ENCODE measurements at regions not wholly inside any gene's neighbourhood (a gene's known extent, or its start where the extent isn't known, plus 50 kb on each side); places are given as distances from the start of the nearest gene placed in this dataset.
"Not testable (repeated sequence)": the region's sequence is repeated elsewhere in the genome, so short reads cannot be mapped to it uniquely, and the experiment has no call there.

GRCh38 chr17:63189082-63189481 is 223.0 kb downstream of the TANC2 start:
- peak; percentile 23 for DNase-seq

- DNase-seq, result no peak
Measured at GRCh38 chr17:63189930-63190329, 223.9 kb downstream of the TANC2 start.

- DNase-seq, result no peak
Measured at GRCh38 chr17:63190821-63191370, 224.9 kb downstream of the TANC2 start.

GRCh38 chr17:63191610-63192009 is 225.6 kb downstream of the TANC2 start:
- DNase-seq, result no peak

DNA sequence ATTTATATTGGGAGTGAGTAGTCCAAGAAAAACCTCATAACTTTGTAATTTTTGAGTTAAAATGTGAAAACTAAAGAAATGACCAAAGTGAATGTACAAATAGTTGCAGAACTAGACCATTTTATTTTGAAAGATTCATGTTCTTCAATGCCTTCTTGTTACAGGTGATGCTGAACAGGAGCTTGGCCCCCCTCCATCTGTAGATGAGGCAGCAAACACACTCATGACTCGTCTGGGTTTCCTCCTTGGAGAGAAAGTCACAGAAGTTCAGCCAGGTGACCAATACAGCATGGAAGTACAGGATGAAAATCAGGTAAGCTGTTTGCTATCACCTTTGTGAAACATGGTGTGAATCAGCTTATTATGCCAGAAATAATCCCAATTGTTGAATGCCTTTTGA is 227.8 kb downstream of the TANC2 start:
- DNase-seq, result no peak

DNA sequence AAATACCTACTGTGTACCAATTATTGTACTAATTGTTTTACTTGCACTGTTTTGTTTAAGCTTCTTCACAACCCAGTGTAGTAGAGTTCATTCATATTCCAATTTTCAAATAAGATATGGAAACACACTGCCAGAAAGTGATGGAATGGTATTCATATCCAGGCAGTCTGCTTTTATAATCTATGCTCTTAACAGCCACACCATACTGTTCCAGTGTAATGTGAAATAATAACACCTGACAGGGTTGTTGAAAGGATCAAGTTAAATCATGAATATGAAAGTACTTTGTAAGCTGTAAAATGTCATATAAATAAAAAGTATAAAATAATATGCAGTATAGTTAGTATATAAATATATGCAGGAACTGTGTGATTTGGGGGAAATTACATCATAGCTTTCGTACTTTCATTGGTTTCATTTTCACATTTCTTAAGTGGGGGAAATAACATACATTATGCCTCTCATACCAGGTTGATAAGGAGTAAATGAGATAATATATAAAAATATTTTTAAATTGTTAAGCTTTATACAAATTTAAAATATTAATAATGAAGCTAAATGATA is 230.8 kb downstream of the TANC2 start:
- peak; percentile 68 for DNase-seq

DNA sequence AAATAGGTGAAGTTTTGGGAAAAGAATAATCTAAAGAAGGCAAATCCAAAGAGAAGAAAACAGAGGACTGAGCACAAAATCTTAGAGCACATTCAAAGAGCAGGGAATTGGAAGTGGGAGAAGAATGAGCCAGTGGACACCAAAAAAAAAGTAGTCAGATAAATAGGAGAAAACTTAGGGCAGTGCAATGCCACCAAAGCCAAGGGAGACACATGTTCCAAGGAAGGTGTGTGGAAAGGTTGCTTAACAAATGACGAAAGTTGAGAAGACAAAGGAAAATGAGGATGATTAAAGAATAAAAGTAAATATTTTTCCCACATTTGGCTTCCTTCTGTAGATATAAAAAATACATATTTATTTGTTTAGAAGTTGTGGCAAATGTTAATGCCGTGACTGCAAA is 237.6 kb downstream of the TANC2 start:
- no peak for DNase-seq

DNA sequence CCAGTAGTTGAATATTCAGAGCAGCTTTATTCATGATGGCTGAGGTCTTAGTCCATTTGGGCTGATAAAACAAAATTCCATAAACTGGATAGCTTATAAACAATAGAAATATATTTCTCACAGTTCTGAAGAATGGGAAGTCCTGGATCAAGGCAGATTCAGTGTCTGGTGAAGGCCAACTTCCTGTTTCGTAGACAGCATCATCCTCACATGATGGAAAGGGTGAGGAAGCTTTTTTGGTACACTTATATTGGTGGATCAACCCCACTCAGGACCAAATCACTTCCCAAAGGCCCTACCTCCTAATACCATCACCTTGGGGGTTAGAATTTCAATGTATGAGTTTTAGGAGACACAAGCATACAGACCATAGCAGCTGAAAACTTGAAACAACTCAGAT is 224.2 kb downstream of the CYB561 start:
- no peak for DNase-seq

DNA sequence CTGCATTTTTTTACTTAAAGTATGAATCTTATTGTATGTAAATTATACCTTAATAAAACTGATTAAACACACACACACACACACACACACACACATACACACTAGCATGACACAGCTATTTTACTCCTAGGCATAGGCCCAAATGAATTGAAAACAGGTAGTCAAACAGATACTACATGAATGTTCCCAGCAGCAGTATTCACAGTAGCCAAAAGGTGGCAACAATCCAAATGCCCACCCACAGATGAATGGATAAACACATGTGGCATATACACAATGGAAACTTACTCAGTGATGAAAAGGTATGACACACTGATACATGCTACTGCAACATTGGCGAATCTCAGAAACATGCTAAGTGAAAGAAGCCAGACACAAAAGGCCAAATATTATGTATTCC is 223.5 kb downstream of the CYB561 start:
- peak; percentile 35 for DNase-seq

- no peak for DNase-seq
Measured at GRCh38 chr17:63223212-63223911, 222.7 kb downstream of the CYB561 start.

- DNase-seq, result no peak
Measured at GRCh38 chr17:63224644-63225043, 221.5 kb downstream of the CYB561 start.

GRCh38 chr17:63226720-63227119 is 219.4 kb downstream of the CYB561 start:
- not testable (repeated sequence) for DNase-seq

DNA sequence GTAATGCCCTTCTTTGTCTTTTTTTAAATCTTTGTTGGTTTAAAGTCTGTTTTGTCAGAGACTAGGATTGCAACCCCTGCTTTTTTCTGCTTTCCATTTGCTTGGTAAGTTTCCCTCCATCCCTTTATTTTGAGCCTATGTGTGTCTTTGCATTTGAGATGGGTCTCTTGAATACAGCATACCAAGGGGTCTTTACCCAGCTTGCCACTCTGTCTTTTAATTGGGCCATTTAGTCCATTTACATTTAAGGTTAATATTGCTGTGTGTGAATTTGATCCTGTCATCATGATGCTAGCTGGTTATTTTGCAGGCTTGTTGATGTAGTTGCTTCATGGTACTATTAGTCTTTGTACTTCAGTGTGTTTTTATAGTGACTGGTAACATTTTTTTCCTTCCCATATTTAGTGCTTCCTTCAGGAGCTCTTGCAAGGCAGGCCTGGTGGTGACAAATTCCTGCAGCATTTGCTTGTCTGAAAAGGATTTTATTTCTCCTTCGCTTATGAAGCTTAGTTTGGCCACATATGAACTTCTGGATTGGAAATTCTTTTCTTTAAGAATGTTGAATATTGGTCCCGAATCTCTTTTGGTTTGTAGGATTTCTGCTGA is 215.0 kb downstream of the CYB561 start:
- not testable (repeated sequence) for DNase-seq

GRCh38 chr17:63232565-63233310 is 213.4 kb downstream of the CYB561 start:
- no peak for DNase-seq

- no peak for DNase-seq
Measured at GRCh38 chr17:63240106-63240505, 206.0 kb downstream of the CYB561 start.

DNA sequence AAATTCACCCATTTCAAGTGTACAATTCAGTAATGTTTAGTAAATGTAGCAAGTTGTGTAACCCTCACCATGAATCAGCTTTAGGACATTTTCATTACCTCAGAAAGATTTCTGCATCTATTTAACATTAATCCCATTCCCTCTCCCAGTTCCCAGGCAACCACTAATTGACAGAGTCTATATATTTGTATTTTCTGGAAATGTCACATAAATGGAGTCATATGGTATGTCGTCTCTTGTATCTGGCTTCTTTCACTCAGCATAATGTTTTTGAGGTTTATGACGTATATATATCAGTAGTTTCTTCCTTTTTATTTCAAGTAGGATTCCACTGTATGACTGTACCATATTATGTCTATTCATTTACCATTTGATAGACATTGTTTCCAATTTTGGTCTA is 199.8 kb downstream of the CYB561 start:
- DNase-seq, result no peak

- no peak for DNase-seq
Measured at GRCh38 chr17:63247706-63248105, 198.4 kb downstream of the CYB561 start.

GRCh38 chr17:63249256-63250004 is 196.7 kb downstream of the CYB561 start:
- peak; percentile 30 for DNase-seq

DNA sequence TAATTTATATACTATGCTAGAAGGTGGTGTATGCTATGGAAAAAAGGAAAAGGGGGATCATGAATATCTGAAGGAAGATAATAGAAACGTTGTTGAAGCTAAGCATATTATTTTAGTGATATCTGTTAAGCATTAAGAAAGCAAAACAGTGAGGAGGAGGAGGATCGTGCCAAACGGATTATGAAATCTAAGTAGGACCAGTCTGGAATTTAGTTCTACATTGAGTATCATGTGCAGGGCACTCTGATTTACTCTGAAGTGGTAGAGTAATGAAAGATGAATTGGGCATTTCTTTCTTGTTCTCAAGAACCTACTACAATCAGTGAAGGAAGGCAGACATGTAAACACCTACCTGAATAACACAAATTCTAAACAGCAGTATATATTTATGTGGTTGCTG is 195.3 kb downstream of the CYB561 start:
- no peak for DNase-seq

GRCh38 chr17:63258785-63259184 is 187.3 kb downstream of the CYB561 start:
- DNase-seq, result no peak

DNA sequence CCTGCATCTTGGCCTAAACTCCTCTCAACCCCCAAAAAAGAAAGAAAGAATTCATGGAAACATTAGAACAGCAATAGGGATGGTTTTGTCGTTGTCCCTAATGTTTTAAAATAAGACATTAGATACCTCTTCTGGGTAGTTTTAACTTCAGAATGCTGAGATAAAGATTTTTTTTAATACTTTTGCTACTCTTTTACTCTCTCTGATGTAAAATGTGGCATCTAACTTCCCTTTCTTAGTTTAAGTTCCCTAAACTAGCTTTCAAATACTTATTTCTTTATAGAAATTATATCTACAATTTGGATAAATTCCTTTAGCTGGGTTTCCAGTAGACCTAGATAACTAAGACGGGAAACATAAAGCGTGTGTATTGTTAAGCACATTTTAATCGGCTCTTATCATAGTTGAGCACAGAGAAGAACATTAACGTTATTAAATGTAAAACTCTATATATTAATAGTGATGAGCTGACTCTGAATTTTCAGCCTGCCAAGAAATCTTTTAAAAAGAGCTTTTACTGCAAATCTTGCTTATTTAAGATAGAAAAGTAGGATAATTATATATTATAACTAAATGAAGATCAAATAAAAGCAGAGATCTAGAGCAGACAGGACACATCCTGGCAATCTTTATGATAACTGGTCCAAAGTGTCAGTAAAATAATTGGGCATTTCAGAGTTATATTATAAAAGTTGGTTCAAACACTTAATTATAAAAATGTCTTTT is 183.2 kb downstream of the CYB561 start:
- DNase-seq, result no peak

- DNase-seq, result no peak
Measured at GRCh38 chr17:63265526-63265925, 180.6 kb downstream of the CYB561 start.

All from OCI-M1 (cell line).